ELR (cell line): ENCODE measurements at regions not wholly inside any gene's neighbourhood (a gene's known extent, or its start where the extent isn't known, plus 50 kb on each side); places are given as distances from the start of the nearest gene placed in this dataset.
"Not testable (repeated sequence)": the region's sequence is repeated elsewhere in the genome, so short reads cannot be mapped to it uniquely, and the experiment has no call there.

Source experiments
- DNase-seq: peaks from one replicate; pipeline ENCODE4 v3.0.0-alpha.2; 2015; ENCODE audit warnings: low read depth

- DNase-seq = no peak
Observed at GRCh38 chr21:36591326-36591970, 107.5 kb upstream of the SIM2 start.

- no peak for DNase-seq
Observed at GRCh38 chr21:36596174-36596573, 102.7 kb upstream of the SIM2 start.

- no peak for DNase-seq
Observed at GRCh38 chr21:36601362-36601761, 97.6 kb upstream of the SIM2 start.

- DNase-seq = no peak
Observed at GRCh38 chr21:36602735-36603134, 96.2 kb upstream of the SIM2 start.

- no peak for DNase-seq
Observed at GRCh38 chr21:36603221-36603620, 95.7 kb upstream of the SIM2 start.

- DNase-seq = no peak
Observed at GRCh38 chr21:36605426-36605825, 93.5 kb upstream of the SIM2 start.

GRCh38 chr21:36606287-36606982, 92.5 kb upstream of the SIM2 start:
- no peak for DNase-seq

- no peak for DNase-seq
Observed at GRCh38 chr21:36606983-36607325, 92.0 kb upstream of the SIM2 start.

- DNase-seq = no peak
Observed at GRCh38 chr21:36608041-36608896, 90.6 kb upstream of the SIM2 start.

GRCh38 chr21:36608897-36609225, 90.1 kb upstream of the SIM2 start:
- no peak for DNase-seq

- no peak for DNase-seq
Observed at GRCh38 chr21:36609654-36610053, 89.3 kb upstream of the SIM2 start.

GRCh38 chr21:36610201-36610600, 88.7 kb upstream of the SIM2 start:
- no peak for DNase-seq

GRCh38 chr21:36610935-36611334, 88.0 kb upstream of the SIM2 start:
- DNase-seq = no peak

- no peak for DNase-seq
Observed at GRCh38 chr21:36611379-36611778, 87.5 kb upstream of the SIM2 start.

GRCh38 chr21:36613059-36613458, 85.9 kb upstream of the SIM2 start:
- no peak for DNase-seq

- DNase-seq = no peak
Observed at GRCh38 chr21:36613554-36613953, 85.4 kb upstream of the SIM2 start.

GRCh38 chr21:36615274-36615964, 83.5 kb upstream of the SIM2 start:
- DNase-seq = peak; percentile 21

GRCh38 chr21:36616773-36617172, 82.1 kb upstream of the SIM2 start:
- DNase-seq = not testable (repeated sequence)

GRCh38 chr21:36621794-36622193, 77.1 kb upstream of the SIM2 start:
- not testable (repeated sequence) for DNase-seq

GRCh38 chr21:36624105-36624504, 74.8 kb upstream of the SIM2 start:
- DNase-seq = no peak

GRCh38 chr21:36626791-36627190, 72.1 kb upstream of the SIM2 start:
- DNase-seq = peak; percentile 49

GRCh38 chr21:36627242-36627641, 71.7 kb upstream of the SIM2 start:
- DNase-seq = peak; percentile 88

GRCh38 chr21:36628106-36628505, 70.8 kb upstream of the SIM2 start:
- DNase-seq = no peak
